HG03342 (cell line): ENCODE measurements at regions not wholly inside any gene's neighbourhood (a gene's known extent, or its start where the extent isn't known, plus 50 kb on each side); places are given as distances from the start of the nearest gene placed in this dataset.

Experiments used
- ATAC-seq: cut with Tn5 transposase; IDR thresholded peaks from one replicate; pipeline ENCODE4 v1.9.1; 2021; ENCODE audit warnings: mild to moderate bottlenecking, moderate library complexity; ENCODE audit not compliant: unreplicated experiment

- ATAC-seq: no peak
Measured at GRCh38 chr7:49367072-49367471, 406.4 kb upstream of the VWC2 start.

DNA sequence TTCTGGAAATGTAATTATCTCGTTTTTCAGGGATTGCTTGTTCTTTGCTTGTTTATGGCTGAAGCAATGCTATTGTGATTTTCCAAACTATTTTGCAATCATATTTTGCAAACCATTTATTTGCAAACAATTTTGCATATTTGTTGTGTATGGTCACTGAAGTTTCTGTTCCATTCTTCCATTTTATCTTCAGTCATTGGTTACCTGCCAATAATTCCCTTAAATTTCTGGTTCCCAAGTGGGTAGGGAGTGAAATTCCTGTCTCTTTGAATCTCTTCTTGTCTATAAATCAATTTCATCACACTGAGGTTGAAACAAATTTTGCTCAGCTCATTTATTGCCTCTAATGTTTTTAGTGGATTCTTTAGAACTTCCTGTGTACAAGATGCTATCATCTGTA is 401.7 kb upstream of the VWC2 start:
- no peak for ATAC-seq

- ATAC-seq: no peak
Measured at GRCh38 chr7:49376817-49377375, 396.5 kb upstream of the VWC2 start.

GRCh38 chr7:49386792-49387191 is 386.6 kb upstream of the VWC2 start:
- ATAC-seq: no peak

- no peak for ATAC-seq
Measured at GRCh38 chr7:49389871-49390479, 383.5 kb upstream of the VWC2 start.

GRCh38 chr7:49396229-49396628 is 377.2 kb upstream of the VWC2 start:
- no peak for ATAC-seq

GRCh38 chr7:49397750-49398149 is 375.7 kb upstream of the VWC2 start:
- ATAC-seq: no peak

DNA sequence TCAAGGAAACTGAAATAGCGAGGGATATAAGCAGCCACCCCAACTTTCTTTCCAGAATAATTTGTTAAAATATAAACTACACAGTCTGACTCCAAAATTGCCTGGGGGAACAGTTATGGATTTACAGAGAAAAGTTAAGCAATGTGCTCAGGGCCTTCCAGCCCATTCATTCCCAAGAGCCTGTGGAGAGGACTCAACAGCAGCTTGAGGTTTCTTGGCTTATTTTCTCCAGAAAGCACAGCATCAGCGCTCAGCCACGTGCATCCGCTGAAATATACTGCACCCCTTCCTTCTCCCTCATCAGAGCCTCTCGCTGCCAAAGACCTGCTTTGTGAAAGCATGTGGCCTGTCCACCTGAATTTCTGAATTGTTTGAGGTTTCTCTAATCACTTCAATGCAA is 375.2 kb upstream of the VWC2 start:
- no peak for ATAC-seq

DNA sequence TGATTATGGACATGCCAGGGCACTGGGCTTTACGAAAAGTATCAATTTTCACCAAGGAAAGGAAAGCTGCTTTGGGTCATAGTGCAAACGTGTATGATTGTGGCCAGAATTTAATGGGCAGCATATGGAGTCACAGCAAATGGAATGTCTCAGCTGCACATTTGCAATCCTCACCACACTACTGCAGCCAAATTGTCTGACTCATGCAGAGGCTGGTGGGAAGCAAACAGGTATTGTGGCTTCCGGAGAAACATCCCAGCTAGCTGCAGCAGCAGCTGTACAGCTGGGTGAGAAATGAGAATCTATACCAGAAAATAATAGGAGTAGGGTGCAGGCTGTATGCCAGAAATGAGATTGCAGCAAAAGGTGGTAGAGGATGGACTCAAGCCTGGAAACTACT is 374.7 kb upstream of the VWC2 start:
- no peak for ATAC-seq

- no peak for ATAC-seq
Measured at GRCh38 chr7:49400891-49401550, 372.4 kb upstream of the VWC2 start.

DNA sequence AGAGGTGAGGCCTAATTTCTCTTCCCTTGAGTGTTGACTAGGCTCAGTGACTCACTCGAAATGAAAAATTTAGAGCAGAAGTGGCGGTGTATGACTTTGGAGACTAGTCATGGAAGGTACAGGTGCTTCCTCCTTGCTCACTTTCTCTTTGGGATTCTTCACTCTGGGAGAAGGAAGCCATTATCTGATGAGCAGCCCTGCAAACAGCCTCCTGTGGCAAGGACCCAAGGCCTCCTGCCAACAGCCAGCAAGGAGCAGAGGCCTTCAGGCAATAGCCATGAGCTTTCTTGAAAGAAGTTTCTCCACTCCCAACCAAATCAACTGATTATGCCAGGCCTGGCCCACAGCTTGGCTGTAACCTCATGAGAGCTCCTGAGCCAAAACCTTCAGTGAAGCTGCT is 369.6 kb upstream of the VWC2 start:
- no peak for ATAC-seq

DNA sequence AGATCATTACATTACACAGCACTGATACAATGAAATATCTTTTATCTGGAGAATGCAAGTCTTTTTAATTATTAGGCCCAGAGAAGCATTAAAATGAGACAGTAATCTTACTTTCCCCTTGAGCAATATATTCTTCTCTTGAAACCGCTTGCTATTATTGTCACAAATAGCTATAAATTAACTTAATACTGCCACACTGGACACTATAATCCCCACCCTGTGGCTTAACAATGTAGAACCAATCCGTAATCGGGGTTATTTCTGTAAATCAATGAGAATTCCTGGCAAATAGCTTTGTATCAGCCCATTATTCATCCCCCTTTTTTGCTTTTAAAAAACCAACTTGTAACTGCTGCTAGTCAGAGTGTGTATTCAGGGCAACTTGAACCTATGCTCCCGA is 366.2 kb upstream of the VWC2 start:
- no peak for ATAC-seq

DNA sequence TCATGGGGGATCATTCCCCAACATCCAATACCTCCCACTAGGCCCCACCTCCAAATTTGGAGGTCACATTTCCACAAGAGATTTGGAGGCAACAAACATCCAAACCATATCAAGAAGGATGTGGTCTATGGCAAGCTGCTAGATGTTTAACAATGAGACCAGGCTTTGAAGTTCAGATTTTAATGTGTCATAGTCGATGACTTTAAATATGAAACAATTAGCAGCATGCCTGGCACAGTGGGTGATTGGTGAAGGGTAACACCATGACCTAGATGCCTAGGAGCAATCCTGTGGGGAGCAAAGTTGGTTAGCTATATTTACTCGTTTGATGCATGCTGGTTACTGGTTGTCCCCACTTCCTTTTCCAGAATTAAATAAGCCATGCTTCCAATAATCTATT is 356.4 kb upstream of the VWC2 start:
- no peak for ATAC-seq

GRCh38 chr7:49418963-49419362 is 354.5 kb upstream of the VWC2 start:
- ATAC-seq: no peak

DNA sequence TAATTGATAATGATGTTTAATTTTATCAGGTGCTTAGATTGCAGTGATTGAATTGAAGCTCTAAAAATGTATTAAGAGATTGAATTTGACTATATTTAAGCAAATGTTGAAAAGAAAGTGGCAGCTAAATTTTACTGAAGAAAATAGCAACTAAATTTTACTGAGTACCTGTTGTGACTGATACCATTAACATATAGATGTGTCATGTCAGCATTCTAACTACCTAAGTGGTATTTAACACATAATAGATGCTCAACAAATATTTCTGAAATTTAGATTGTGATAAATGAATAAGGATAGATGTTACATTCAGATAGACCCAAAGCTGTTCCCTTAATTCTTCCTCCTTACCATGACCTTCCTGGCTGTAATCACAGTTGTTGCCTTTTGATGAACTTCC is 350.9 kb upstream of the VWC2 start:
- no peak for ATAC-seq

GRCh38 chr7:49424109-49424508 is 349.3 kb upstream of the VWC2 start:
- ATAC-seq: no peak

DNA sequence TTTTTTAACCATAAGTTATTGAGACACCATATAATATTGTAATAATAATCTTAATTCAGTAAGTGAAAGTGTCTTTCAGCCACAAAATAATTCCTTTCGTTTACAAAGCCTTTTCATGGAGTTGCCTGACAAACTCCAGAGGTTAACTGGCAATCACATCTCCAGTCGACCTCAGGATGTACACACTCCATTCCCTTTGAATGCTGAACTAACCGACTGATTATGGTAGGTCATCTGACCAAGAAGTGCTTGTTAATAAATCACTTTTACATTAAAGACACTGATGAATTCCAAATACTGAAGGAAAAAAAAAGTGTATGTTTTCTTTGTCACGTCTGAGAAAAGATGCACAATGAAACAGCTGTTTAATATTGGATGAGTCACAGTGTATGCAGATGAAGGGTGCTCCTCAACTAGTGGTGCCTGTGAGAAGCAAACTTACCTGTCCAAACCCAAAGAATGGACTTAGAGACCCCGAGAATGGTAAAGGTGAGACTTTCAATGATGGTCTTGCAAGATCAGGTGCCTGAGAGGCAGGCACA is 348.1 kb upstream of the VWC2 start:
- ATAC-seq: no peak

DNA sequence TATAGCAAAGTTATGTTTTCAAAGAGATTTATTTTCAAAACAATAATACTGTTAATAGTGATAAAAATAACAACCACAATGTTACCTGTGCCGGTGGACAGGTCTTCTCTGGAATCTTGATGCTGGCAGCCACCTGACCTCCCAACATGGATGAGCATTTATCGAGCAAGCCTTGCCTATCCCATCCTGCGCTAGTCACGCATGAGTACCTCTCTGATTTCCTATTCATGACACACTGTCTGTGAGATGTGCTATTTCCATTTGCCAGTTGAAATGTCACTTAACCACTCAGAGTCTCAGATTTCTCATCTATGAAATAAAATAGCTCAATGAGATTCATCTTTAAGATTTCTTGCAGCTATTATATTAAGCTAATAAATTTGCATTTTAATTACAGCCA is 341.2 kb upstream of the VWC2 start:
- ATAC-seq: no peak

DNA sequence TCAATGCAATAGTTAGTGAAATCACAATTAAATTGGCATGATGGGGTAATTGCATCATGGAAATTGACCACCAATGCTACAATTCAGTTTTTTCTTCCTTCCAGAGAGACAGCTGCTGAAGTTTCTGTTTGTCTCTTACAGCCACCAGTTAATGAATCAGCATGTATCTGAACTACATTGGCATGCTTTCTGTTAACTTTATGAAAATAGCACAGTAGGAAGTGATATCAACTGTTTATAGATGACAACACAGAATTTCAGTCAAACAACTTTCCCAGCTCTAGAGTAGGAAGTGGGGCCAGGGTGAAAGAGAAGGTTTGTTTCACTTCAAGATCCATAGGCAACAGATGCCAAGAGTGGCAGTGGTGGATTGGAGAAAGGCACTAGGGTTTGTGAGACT is 339.6 kb upstream of the VWC2 start:
- ATAC-seq: no peak

DNA sequence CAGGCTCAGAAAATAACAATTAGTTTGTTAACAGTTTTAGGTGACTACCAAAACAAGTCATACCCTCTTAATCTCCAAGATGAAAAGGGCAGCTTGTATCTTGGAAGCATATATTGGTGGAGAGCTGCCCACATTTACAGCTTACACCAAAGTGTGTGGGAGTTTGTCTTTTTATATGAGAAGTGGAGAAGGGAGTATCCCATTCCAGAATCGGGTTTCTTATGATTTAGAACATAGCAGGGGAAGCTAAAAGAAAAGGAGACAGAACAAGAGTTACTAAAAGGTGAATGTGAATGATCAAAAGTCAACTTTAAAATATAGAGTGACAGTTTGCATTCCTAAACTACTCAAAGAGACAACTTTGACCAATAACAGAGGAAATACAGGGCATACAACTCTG is 338.6 kb upstream of the VWC2 start:
- ATAC-seq: no peak

DNA sequence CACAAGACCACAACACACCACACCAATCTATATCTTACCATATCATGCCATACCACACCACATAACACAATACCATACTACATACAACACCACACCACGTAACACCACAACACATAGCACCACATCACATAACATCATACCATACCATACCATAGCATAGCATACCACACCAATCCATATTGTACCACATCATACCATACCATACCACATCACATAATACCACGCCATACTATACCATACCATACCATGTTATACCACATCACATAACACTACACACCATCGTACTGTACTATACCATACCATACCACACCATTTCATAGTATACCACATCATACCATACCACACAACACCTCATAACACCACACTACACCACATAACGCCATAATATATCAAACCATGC is 335.2 kb upstream of the VWC2 start:
- no peak for ATAC-seq

DNA sequence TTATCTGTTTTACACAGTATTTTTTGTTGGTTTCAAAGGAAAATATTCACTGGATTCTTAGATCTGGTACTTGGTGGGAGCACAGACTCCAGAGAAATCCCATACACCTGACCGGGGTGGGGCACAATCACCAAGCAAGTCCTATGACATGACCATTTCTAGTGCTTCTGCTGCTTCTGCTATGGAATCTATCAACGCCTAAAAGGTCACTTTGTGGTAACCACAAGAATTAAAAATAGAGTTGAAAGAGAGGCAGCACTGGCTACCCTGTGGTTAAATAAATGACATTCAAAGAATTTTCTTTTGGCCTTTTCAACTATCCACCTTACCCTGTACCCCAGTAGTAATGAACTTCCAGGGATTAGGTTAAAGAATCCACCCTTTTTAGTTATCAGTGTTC is 329.9 kb upstream of the VWC2 start:
- ATAC-seq: no peak

- ATAC-seq: no peak
Measured at GRCh38 chr7:49453486-49453885, 320.0 kb upstream of the VWC2 start.
